Esophagus muscularis mucosa (tissue), 4 donors: ENCODE measurements at regions not wholly inside any gene's neighbourhood (a gene's known extent, or its start where the extent isn't known, plus 50 kb on each side); places are given as distances from the start of the nearest gene placed in this dataset.

ENCODE experiments used
- DNase-seq: peaks from one replicate; pipeline ENCODE4 v3.0.0-alpha.2; 2017; ENCODE audit errors: extremely low spot score
- H3K27ac ChIP-seq, 4 donors: fragments of 200-600 bp; sonication (generic); replicated peaks in 1 of 4; 1 replicate in 3 of 4; 2 replicates in 1 of 4; pipeline ENCODE4 v1.5.1; 2016 to 2019; ENCODE audit warnings: mild to moderate bottlenecking in 1 of 4
- H3K27me3 ChIP-seq, 4 donors: fragments of 200-600 bp; sonication (generic); one replicate each; pipeline versions ENCODE4 v1.5.1 to v1.6.0; 2016 to 2019
- H3K36me3 ChIP-seq, 4 donors: fragments of 200-600 bp; sonication (generic); one replicate each; pipeline ENCODE4 v1.5.1; 2016 to 2019
- H3K4me1 ChIP-seq, 4 donors: fragments of 200-600 bp; sonication (generic); one replicate each; pipeline ENCODE4 v1.5.1; 2016 to 2019
- H3K4me3 ChIP-seq, 4 donors: fragments of 200-600 bp; sonication (generic); 1 replicate in 2 of 4; 2 replicates in 2 of 4; pipeline ENCODE4 v1.5.1; 2016 to 2019; ENCODE audit warnings: mild to moderate bottlenecking in 4 of 4, moderate library complexity in 1 of 4
- H3K9me3 ChIP-seq, 4 donors: fragments of 200-600 bp; sonication (generic); 1 replicate in 3 of 4; 2 replicates in 1 of 4; pipeline ENCODE4 v1.5.1; 2016 to 2019
- CTCF ChIP-seq, 3 experiments: fragments of 200-600 bp in 2 of 3; fragments of 450-650 bp in 1 of 3; sonication (generic) in 2 of 3; IDR thresholded peaks; one replicate each; pipeline ENCODE4 v1.5.1; 2017 to 2019; ENCODE audit warnings: antibody characterized with exemption in 3 of 3, mild to moderate bottlenecking in 2 of 3, moderate library complexity in 1 of 3
- EP300 ChIP-seq: sonication (generic); formaldehyde crosslinking; IDR thresholded peaks from one replicate; pipeline ENCODE4 v1.6.1; 2017; ENCODE audit warnings: antibody characterized with exemption
- POLR2A ChIP-seq: fragments of 450-650 bp; IDR thresholded peaks from one replicate; pipeline ENCODE4 v1.6.1; 2017; ENCODE audit warnings: antibody characterized with exemption, moderate library complexity, mild to moderate bottlenecking, low read depth
- POLR2AphosphoS5 ChIP-seq, 2 donors: sonication (generic); formaldehyde crosslinking; IDR thresholded peaks; one replicate each; pipeline ENCODE4 v1.6.1; 2017; ENCODE audit warnings: antibody characterized with exemption in 2 of 2
- WGBS: methylation state at CpG from one replicate; pipeline ENCODE4 v1.1.5; 2018; 5-methylcytosine and 5-hydroxymethylcytosine counted together
- intact Hi-C: fragments of 100-400 bp; cut with DNase I; formaldehyde crosslinking; loops from one replicate; pipeline ENCODE4 v1.15.1; 2023

GRCh38 chr10:93221171-93221496 is 147.4 kb downstream of the CYP26A1 start:
- Histone ChIP-seq H3K27me3 (peaks cover 0 to 10% (median 0%) of the 10 kb centered on the region in 4 donors), H3K4me3 (no peak overlapping the region), H3K36me3 (no peaks in the 10 kb centered on the region), H3K27ac (no peak overlapping the region), H3K4me1 (no peaks in the 10 kb centered on the region), H3K9me3 (no peaks in the 10 kb centered on the region)
- 95% methylated on average over 18 of the region's 18 CpGs for WGBS
- intact Hi-C loops = no loop called here
- DNase-seq = peak; percentile 91
- TF ChIP-seq CTCF (IDR thresholded peaks at IDR 0.05) = no peak
- no peak for TF ChIP-seq POLR2AphosphoS5 (IDR thresholded peaks at IDR 0.05)
- TF ChIP-seq EP300 = no peak
- no peak for TF ChIP-seq POLR2A

- Histone ChIP-seq H3K36me3 (no peaks in the 10 kb centered on the region), H3K9me3 (no peaks in the 10 kb centered on the region), H3K4me1 (no peaks in the 10 kb centered on the region), H3K27ac (no peak overlapping the region), H3K4me3 (no peak overlapping the region), H3K27me3 (peaks cover 0 to 10% (median 0%) of the 10 kb centered on the region in 4 donors)
- no peak for TF ChIP-seq CTCF (IDR thresholded peaks at IDR 0.05)
- WGBS = 98% methylated on average over 5 of the region's 5 CpGs
- intact Hi-C loops = no loop called here
- DNase-seq = peak; percentile 72
These were observed 147.8 kb downstream of the CYP26A1 start for GRCh38 chr10:93221521-93221920.

- intact Hi-C loops = no loop called here
- Histone ChIP-seq H3K4me3 (no peak overlapping the region), H3K9me3 (no peaks in the 10 kb centered on the region), H3K4me1 (no peaks in the 10 kb centered on the region), H3K27ac (no peak overlapping the region), H3K36me3 (no peaks in the 10 kb centered on the region), H3K27me3 (peaks cover 0 to 10% (median 0%) of the 10 kb centered on the region in 4 donors)
- WGBS = 100% methylated on average over 1 of the region's 1 CpG
- no peak for DNase-seq
- no peak for TF ChIP-seq POLR2AphosphoS5 (IDR thresholded peaks at IDR 0.05)
- TF ChIP-seq EP300 = no peak
- TF ChIP-seq POLR2A = no peak
- TF ChIP-seq CTCF (IDR thresholded peaks at IDR 0.05) = no peak
These were observed 148.6 kb downstream of the CYP26A1 start for GRCh38 chr10:93222211-93222754.

GRCh38 chr10:93222876-93223275 is 149.2 kb downstream of the CYP26A1 start:
- no peaks in the 10 kb centered on the region for H3K36me3 ChIP-seq
- H3K27me3 ChIP-seq = peaks cover 0 to 10% (median 0%) of the 10 kb centered on the region in 4 donors
- H3K27ac ChIP-seq = no peak overlapping the region
- no peaks in the 10 kb centered on the region for H3K9me3 ChIP-seq
- intact Hi-C loops = no loop called here
- no peak overlapping the region for H3K4me3 ChIP-seq
- H3K4me1 ChIP-seq = no peaks in the 10 kb centered on the region
- TF ChIP-seq CTCF (IDR thresholded peaks at IDR 0.05) (no peak), EP300 (no peak), POLR2A (no peak), POLR2AphosphoS5 (IDR thresholded peaks at IDR 0.05) (no peak)
- peak; percentile 53 for DNase-seq

GRCh38 chr10:93223336-93223735 is 149.6 kb downstream of the CYP26A1 start:
- TF ChIP-seq POLR2A = no peak
- TF ChIP-seq POLR2AphosphoS5 (IDR thresholded peaks at IDR 0.05) = no peak
- TF ChIP-seq EP300 = no peak
- no peak for TF ChIP-seq CTCF (IDR thresholded peaks at IDR 0.05)
- Histone ChIP-seq H3K27me3 (peaks cover 0 to 10% (median 0%) of the 10 kb centered on the region in 4 donors), H3K4me3 (no peak overlapping the region), H3K9me3 (no peaks in the 10 kb centered on the region), H3K4me1 (no peaks in the 10 kb centered on the region), H3K36me3 (no peaks in the 10 kb centered on the region), H3K27ac (no peak overlapping the region)
- intact Hi-C loops = no loop called here
- peak; percentile 72 for DNase-seq
- 95% methylated on average over 3 of the region's 3 CpGs for WGBS
